ENCODE measurements at regions not wholly inside any gene's neighbourhood (a gene's known extent, or its start where the extent isn't known, plus 50 kb on each side); places are given as distances from the start of the nearest gene placed in this dataset.

DNA sequence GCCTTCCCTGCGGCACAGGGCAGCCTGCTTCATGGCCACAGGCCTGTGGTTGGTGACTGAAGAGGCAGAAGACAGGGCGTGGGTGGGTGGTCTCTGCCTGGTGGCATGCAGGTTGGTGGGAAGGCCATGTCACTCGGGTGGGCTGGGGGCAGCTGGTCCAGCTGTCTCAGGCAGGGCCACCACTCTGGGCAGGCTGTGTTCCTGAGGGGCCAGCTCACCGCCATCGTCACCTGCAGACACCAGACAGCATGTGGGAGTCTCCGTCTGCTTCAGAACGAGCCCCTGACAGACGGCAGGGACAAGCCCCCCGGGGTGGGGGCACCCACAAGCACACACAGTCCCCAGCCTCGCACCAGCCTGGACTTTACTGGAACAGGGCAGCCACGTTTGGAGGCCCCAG is 750.1 kb downstream of the BRD1 start:
- no peak for DNase-seq

DNA sequence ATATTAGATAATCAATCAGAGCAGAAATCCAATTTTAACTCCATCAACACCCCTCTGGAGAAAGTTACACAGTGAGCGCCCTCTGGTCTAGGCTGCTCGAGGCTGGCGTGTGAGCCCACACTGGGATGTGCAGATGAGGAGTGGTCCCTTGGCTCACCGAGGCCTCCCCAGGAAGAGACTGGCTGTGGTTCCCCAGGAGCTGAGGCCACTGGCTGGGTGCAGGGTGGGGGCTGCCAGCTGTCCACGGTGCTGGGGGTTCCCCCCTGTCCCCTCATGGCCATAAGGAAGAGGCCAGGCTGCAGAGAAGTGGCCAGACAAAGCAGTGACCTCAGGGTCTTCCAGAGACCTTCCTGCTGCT is 750.7 kb downstream of the BRD1 start:
- no peak for DNase-seq

DNA sequence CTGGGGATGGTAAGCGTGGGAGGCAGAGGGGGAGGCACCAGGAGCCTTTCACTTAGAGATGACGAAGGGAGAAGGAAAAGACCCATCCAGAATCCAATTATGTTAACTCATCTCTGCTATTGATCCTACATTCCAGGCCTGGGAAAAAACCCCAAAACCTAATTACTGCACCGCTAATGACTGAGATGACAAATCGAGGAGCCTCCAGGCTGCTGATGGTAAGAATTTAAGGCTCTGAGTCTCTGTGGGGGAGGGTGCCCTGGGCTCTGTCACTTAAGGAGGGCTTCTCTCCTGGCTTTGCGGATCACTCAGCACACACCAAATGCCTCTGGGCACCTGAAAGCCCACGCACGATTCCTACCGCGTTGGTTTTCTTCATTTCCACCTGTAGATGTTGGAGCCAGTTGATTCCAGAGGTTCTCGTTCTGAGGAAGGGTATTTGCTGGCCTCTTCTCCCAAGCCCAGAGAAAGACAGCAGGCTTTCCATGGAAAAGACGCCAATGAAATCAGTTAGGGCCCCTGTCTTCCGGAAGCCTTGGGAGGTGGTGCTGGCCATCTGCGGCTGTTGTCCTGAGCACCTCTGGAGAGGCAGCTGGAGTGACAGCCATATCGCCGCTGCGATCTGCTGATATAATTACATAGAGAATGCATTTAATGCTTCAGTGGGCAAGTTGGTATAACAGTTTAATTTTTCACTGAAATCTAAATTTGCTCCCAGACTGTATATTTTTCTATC is 751.2 kb downstream of the BRD1 start:
- DNase-seq, result no peak

DNA sequence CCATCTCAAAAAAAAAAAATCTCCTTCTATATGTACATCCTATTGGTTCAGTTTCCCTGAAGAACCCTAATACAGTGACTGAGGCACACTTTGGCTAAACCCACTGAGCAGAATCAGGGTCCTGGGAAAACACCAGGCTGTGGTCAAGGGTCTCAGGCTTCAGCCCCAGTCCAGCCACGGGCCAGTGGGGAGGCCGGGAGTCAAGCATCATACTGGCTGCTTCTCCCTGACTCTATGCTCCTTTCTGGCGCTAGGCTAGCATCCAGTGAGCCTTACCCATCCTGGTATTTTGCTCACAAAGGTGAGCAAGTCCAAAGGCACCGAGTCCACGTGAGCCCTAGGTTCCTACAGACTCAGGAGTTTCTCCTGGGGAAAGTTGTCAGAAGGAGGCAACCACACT is 752.5 kb downstream of the BRD1 start:
- no peak for DNase-seq

DNA sequence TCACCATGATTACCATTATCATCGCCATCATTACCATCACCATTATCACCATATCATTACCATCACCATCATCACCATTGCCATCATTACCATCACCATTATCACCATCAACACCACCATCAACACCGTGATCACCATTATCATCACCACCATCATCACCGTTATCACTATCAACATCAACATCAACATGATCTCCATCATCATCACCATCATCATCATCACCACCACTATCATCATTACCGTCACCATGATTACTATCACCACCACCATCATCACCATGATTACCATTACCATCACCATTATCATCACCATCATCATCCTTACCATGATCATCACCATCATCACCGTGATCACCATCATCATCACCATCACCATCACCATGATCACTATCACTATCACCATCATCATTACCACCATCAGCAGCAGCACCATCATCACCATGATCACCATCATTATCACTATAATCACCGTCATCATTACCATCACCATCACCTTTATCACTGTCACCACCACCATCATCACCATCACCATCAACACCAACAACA is 753.7 kb downstream of the BRD1 start:
- DNase-seq, result no peak

DNA sequence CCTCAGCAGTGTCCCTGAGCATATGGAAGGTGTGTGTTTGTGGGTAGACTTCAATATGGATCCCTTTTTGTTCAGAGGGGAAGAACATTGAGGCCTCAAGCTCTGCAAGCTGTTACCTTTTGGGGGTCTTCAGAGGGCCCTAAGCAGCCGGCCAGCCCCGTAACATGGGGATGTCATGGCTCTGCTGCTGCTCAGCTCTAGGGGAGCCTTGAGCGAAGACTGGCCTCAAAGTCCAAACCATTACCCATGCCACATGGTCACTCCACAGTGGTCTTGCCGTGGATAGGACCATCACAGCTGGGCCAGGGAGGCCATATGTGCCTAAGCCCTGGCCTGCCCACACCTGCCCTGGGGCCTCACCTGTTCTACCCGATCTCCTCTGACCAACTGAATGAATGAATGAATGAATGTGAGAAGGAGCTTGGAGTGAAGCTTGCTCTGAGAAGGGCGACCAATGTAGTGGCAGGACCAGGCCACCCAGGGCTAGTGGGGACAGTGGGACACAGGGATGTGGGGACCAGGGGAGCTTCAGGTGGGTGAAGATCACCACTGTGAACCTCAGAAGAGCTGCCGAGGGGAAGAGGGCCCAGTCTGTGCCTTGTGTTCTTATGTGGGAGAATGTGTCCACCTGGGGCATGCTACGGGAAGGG is 754.6 kb downstream of the BRD1 start:
- no peak for DNase-seq

DNA sequence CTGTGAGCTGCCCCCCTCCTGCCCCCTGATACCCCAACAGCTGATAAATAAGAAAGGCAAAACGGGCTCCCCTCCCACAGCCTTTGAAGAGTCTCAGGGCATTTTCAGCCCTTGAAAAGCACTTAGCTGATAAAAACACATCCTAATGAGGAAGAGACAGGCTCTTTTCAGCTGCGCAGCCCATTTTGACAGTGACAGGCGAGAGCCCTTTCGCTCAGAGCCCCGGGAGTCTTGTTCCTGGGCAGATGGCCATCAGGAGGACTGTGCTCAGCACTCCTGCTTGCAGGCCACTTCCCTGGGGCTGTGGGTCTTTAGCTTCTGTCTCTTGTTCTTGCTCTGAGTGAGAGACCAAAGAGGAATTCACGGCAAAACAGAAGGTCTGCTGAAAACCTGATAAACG is 757.2 kb downstream of the BRD1 start:
- no peak for DNase-seq

DNA sequence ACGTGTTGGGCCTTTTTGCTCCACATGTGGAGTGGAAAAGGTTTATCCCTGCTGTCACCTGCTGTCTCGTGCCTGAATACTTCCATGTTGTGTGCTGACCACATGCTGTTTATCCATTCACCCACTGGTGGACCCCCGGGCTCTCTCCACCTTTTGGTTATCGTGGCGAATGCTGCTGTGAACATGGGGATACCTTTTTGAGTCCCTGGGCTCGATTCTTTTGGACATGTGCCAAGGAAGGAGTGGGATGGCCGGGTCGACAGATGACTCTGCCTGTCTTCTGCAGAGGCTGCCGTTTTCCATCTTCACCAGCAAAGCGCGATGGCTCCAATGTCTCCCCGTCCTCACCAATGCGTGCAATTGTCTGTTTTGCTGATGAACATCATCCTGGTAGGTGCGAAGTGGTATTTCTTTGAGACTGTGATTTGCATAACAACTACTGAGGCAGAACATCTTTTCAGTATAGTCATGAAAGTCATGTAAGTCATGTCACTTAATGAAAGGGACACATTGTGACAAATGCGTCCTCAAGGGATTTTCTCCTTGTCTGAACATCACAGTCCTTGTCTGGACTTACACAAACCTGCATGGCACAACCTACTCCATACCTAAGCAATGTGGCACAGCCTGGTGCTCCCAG is 758.7 kb downstream of the BRD1 start:
- no peak for DNase-seq

DNA sequence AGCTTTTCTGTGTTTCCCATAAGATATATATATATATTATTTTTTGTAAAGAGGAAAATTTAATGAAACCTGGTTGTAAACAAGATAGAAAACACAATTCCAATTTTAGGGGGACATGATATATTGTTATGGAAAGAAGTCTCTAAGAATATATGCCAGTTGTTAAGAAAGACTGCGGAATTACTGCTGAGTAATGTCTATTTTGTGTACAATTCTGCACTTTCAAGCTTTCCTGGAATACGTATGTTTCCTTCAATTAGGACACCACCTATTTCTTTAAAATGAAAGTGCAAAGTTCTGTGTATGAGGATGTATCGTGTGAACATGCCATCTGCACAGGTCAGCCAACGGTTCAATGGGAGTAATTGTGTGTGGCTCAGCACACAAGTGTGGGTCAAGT is 760.2 kb downstream of the BRD1 start:
- DNase-seq, result no peak

DNA sequence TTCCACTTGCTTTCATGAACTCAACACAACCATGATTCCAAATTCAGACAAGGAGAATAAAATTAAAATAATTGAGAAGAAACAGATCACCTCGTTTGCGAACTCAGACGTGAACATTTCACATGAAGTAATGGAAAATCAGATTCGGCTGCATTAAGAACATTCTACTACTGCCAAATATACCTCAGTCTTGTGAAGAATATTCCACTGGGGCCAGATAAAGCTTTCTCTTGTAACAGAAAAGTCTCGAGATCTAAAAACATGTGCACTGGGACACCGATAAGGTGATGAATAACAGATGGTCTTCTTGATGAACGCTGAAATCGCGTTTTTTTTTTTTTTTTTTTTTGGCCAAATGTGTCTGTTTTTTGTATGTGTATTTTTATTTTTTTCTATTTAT is 761.1 kb downstream of the BRD1 start:
- no peak for DNase-seq

DNA sequence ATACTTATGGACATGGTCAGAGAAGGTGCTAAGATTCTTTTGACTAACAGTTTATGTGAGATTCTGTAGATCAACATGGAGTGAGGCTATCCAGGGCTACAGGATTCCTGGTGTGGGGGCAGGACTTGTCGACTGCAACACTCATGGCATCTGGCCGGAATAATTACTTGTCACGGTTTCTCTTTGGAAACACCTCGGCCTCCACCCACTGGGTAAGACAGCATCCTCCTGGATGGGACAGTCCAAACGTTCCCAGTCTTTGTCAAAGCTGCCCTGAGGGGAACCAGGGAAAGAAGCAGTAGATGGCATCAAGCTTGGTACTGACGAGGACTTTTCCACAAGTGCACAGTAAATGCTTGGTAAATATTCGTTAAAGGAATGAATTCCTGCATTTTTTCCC is 762.8 kb downstream of the BRD1 start:
- no peak for DNase-seq

DNA sequence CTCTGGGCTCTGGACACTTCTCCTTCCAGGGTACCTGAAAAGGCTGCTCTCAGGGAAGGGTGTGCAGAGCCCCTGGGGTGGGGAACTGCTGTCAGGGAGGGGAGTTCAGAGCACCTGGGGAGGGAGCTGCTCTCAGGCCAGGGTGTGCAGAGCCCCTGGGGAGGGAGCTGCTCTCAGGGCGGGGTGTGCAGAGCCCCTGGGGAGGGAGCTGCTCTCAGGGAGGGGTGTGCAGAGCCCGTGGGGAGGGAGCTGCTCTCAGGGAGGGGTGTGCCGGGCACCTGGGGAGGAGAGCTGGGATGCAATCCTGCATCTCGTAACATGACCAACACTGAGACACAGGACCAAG is 764.2 kb downstream of the BRD1 start:
- no peak for DNase-seq

DNA sequence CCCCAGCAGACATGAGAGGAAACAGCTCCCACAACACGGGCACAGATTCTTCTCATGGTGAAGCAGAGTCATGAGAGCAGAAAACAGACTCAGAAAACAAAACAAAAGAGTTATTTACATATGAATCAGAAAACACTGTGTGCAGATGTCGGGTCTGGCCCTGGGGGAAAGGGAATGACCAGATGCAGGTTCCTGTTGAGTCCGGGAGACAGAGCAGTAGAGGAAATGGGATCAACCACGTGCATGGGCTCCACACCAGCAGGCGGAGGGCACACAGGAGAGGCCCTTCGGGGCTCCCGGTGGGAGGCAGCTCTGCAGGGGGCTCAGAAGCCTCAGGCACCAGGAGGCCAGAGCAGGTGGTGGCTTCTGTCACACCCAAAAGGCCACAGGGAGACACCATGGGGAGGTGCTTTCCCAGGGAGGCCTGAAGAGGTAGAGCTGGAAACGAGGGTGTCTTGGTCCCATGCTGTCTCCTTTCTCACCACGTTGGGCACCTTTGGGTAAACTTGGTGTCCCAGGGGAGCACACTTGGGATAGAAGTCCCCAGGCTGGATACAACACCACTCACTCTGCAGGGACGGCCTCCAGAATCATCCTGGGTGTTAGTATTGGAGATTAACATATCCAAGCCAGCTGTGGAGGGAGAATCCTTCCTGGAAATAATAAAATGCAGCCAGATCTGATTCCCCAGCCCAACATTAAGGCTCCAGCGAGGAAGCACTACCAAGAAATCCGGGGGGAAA is 764.7 kb downstream of the BRD1 start:
- DNase-seq, result no peak

DNA sequence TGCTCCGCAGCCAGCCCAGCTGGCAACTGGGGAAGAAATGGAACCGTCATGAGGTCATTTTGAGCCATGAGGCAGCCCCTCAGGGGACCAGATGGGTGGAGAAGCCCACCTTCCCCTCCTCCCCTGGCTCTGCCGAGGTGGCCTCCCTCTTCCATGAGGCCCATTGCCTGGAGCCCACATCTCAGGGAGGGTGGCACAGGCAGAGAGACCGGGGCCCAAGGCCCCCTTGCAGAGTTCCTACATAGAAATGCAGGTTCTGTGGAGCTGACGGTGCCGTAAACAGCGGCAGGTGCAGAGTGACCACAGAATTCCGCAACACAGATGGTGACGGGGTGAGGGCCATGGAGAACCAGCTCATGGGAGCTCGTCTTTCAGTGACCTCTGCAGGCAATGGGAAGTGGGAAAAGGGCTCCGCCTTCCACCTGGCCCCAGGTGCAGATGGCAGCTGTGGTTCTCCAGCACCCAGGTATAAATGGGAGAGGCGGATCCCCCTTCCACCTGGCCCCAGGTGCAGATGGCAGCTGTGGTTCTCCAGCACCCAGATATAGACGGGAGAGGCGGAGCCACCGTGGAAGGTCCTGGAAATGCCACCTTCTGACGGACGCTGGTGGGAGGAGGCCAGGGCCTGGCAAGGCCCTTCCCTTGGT is 765.4 kb downstream of the BRD1 start:
- DNase-seq, result no peak

DNA sequence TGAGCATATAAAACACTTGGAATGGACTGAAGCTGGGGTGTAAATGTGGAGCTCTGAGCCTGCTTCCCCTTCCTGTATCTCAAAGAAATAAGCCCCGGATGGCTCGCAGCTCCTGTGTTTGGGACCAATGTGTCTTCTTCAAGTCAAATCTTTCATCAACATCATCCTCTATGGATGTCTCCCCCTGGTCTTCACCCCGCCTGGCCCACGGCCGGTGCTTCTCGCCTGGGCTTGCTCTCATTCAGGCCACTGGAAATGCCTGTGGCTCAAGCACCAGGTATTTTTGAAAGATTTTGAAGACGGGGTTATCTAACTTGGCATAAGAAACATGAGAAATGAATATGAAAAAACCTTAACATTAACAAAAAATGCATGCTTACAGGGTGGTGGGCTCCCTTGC is 769.8 kb downstream of the BRD1 start:
- no peak for DNase-seq

DNA sequence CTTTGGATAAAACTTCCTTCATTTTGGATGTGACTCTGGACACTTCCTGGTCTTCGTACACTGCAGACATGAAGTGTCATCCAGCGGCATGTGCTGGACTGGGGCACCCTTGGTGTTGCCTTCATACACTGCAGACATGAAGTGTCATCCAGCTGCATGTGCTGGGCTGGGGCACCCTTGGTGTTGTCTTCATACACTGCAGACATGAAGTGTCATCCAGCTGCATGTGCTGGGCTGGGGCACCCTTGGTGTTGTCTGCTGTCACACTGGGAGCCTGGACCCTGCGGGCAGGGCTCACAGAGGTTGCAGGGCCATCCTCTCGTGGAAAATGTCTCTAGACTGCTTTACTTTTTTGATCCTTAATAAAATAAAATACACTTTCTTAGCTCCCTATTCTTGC is 771.4 kb downstream of the BRD1 start:
- no peak for DNase-seq

DNA sequence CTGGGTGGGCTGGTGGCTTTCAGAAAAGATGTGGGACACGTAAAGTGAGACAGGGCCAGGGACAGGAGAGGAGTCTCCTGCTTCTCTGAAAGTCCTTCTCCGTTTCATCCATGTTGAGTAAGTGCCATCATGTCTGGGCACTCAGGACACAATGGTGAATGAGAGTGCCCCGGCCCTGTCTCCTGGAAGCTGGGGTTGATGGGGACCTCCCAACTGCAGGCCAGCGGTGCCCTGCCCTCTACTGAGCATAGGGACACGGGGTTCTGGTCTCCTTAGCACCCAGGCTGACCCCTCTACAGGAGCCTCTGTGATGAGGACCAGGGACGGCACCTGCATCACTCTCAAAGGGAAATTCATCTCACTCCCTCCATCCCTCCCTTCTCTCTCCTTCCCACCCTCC is 772.3 kb downstream of the BRD1 start:
- no peak for DNase-seq

DNA sequence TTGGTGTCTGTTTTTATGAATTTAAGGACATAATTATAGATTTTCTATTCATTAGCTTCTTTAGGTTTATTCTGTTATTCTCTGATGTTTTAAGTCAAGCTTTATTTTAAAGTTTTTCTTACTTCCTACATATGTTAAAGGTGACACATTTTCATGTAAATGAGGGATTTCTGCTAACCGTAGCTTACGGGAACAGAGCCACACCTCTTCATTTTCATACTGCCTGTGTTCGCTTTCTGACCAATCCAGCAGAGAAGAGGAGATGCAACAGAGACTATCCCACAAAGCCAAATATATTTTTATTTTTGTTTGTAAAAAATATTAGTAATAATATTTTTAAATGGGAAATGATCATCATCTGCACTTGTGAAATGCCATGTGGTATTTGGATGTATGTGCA is 774.1 kb downstream of the BRD1 start:
- no peak for DNase-seq

DNA sequence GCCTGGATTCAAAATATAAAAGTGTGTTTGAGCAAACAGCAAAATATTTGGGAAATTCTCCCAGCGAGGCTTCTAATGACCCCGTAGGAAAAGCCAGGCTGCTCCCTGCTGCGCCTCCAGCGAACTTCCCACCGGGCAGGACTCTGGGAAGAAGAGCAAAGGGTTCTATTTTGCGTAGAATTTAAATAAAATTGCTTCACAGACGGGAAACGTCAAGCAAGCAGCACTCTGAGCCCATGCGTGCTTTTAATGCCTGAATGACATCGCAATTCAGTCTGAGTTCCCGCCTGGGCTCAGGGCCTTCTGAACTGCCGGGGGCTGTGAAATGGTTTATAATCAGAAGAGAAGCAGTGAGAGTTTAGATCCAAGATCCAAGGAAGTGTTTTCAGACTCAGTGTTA is 775.1 kb downstream of the BRD1 start:
- no peak for DNase-seq

DNA sequence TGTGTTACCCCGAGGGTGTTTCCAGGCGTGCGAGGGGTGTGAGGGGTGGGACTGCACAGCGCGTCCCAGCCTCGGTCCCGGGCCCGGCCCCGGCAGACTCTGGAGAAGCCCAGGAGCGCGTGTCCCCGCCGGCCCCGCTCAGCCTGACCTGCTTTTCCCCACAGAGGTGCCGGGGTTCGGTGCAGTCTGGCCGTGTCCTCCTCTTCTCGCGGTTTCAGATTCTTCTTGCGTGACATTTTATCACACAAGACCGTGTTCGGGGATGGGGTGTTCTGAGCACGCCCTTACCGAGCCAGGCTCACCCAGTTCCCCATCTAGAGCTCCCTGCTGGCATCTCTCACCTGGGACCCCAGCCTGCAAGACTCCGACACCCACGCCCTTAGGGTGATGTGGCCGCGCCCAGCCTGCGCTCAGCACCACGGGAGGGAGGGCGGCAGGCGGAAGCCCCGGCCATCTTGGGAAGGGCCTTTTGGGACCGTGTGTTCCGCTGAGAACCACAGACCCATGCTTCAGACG is 775.6 kb downstream of the BRD1 start:
- DNase-seq, result peak; percentile 5

DNA sequence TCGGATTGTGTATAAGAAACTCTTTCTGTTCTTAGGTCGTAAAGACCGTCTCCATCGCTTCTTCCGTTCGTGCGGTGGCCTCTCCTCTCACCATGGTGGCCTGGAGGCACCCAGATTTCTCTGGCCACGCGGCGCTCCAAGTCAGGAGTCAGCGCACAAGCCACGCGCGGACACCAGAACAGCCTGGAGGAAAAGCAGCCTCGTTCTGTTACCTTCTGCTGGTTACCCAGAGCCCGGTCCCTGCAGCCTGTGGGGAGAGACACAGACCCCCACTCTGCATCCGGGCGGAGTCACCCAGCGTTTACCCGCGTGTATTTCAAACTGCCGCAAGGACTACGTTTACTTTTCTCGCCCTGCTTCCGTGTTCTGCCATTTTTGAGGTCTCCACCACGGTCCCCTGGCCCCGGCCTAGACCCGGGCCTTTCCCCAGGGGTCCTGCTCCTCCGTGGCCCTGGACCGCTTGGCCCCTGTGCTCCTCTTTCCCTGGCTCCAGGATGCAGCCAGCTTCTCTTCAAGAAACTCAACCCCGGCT is 776.1 kb downstream of the BRD1 start:
- no peak for DNase-seq

DNA sequence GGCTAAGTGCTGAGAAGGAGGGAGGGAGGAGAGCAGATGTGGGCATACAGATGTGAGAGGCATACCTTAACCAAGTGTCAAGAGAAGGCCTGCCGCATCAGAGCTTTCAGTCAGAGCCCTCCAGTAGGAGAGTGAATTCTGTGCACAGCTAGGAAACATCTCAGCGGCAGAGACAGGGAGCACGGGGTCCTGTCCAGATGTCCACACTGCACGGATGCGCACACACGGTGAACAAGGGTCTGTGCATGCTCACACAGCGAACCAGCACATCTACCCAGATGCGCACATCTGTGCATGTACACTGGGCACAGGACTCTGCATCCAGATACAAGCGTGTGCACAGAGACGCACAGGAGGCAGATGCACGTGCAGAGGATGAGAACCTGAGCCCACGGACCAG is 778.0 kb downstream of the BRD1 start:
- no peak for DNase-seq

DNA sequence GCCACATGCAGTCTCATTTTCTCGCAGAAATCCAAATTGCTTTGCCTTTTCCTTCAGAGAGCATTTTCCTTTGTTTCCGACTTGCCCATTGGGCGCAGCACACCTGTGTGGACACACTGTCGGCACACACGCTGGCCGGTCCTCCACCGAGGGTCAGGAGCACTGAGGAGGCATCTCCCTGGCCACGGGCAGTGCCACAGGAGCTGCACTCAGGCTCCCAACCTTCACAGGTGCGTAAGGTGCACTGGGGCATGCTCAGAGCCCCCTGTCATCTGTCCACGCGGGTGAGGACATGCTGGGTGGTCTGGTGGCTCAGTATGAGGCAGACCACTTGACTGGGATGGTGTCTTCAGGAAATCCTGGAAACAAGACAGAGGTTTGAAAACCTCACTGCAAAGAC is 779.1 kb downstream of the BRD1 start:
- DNase-seq, result no peak
